H1 (cell line): ENCODE measurements at regions not wholly inside any gene's neighbourhood (a gene's known extent, or its start where the extent isn't known, plus 50 kb on each side); places are given as distances from the start of the nearest gene placed in this dataset.

Experiments used
- CTCF ChIA-PET: fragments of 300-600 bp; sonication (Branson Sonifier 250); formaldehyde crosslinking; loops from one replicate; lab custom pipeline; 2021; ENCODE audit not compliant: partially characterized antibody; lab: Charles Lee
- POLR2A ChIA-PET: fragments of 300-600 bp; sonication (Branson Sonifier 250); formaldehyde crosslinking; loops from one replicate; lab custom pipeline; 2021; ENCODE audit warnings: inconsistent platforms; ENCODE audit not compliant: partially characterized antibody; lab: Charles Lee
- DNase-seq, 2 experiments: peaks; one replicate each; pipeline versions ENCODE4 v3.0.0 to v3.0.0-alpha.2; 2010 to 2022; ENCODE audit warnings: low spot score in 2 of 2, low read depth in 1 of 2, mixed read lengths in 1 of 2
- FAIRE-seq: peaks from 2 replicates; lab custom pipeline; 2011; peaks lifted over from hg19 to GRCh38; lab: Jason Lieb, UNC
- H2AFZ ChIP-seq: 2 replicates; pipeline ENCODE4 v1.8.1; 2012; ENCODE audit warnings: low read length, inconsistent platforms
- H2AK5ac ChIP-seq: 2 replicates; pipeline ENCODE4 v1.6.1; 2013; ENCODE audit warnings: low read depth, low read length
- H2BK120ac ChIP-seq: replicated peaks from 2 replicates; pipeline ENCODE3; 2013; ENCODE audit warnings: low read depth, low read length, inconsistent platforms
- H2BK12ac ChIP-seq: 2 replicates; pipeline ENCODE4 v1.6.1; 2013; ENCODE audit warnings: low read depth, low read length
- H2BK15ac ChIP-seq: 2 replicates; pipeline ENCODE4 v1.6.1; 2013; ENCODE audit warnings: low read length
- H2BK20ac ChIP-seq: 2 replicates; pipeline ENCODE4 v1.6.1; 2013; ENCODE audit warnings: low read length
- H2BK5ac ChIP-seq: 2 replicates; pipeline ENCODE4 v1.6.1; 2013; ENCODE audit warnings: low read depth, low read length
- H3K14ac ChIP-seq: 2 replicates; pipeline ENCODE4 v1.6.1; 2013; ENCODE audit warnings: inconsistent platforms; ENCODE audit not compliant: insufficient read length
- H3K18ac ChIP-seq: 2 replicates; pipeline ENCODE4 v1.6.1; 2013; ENCODE audit warnings: low read length; ENCODE audit errors: extremely low read depth
- H3K23ac ChIP-seq: 2 replicates; pipeline ENCODE4 v1.6.1; 2013; ENCODE audit warnings: inconsistent platforms; ENCODE audit not compliant: insufficient read length
- H3K23me2 ChIP-seq: 2 replicates; pipeline ENCODE4 v1.6.1; 2013; ENCODE audit warnings: low read depth, low read length
- H3K27ac ChIP-seq: 2 replicates; pipeline ENCODE4 v1.6.1; 2011; ENCODE audit warnings: low read depth, low read length, inconsistent platforms
- H3K27me3 ChIP-seq, 4 experiments: replicated peaks in 1 of 4; 1 replicate in 1 of 4; 2 replicates in 3 of 4; pipeline versions ENCODE4 v1.6.1 to v1.8.1; 2011 to 2013; ENCODE audit warnings: low read length in 3 of 4, mild to moderate bottlenecking in 3 of 4, inconsistent platforms in 2 of 4, mixed read lengths in 2 of 4, moderate library complexity in 1 of 4; ENCODE audit not compliant: control insufficient read depth in 3 of 4, insufficient read depth in 3 of 4; ENCODE audit errors: extremely low read depth in 1 of 4
- H3K36me3 ChIP-seq, 4 experiments: 2 replicates each; pipeline versions ENCODE4 v1.6.1 to v1.8.1; 2011 to 2013; ENCODE audit warnings: mild to moderate bottlenecking in 4 of 4, low read length in 3 of 4, moderate library complexity in 2 of 4, control low read depth in 1 of 4, inconsistent platforms in 1 of 4; ENCODE audit not compliant: insufficient read depth in 4 of 4, control insufficient read depth in 2 of 4
- H3K4ac ChIP-seq: replicated peaks from 2 replicates; pipeline ENCODE3; 2013; ENCODE audit warnings: low read length, low read depth, mixed read lengths, inconsistent platforms; ENCODE audit not compliant: insufficient read length
- H3K4me1 ChIP-seq, 4 experiments: replicated peaks in 1 of 4; 1 replicate in 1 of 4; 2 replicates in 3 of 4; pipeline versions ENCODE4 v1.6.1 to v1.8.1; 2011 to 2013; ENCODE audit warnings: low read length in 3 of 4, inconsistent platforms in 2 of 4, mixed read lengths in 1 of 4; ENCODE audit not compliant: insufficient read depth in 4 of 4, control insufficient read depth in 3 of 4
- H3K4me2 ChIP-seq, 2 experiments: 2 replicates each; pipeline versions ENCODE4 v1.6.1 to v1.8.1; 2011 to 2013; ENCODE audit warnings: low read depth in 2 of 2, low read length in 2 of 2, control low read depth in 1 of 2, inconsistent platforms in 1 of 2, mild to moderate bottlenecking in 1 of 2; ENCODE audit not compliant: insufficient read depth in 1 of 2
- H3K4me3 ChIP-seq, 4 experiments: fragments of 200-600, 300-600 bp in 1 of 4; sonication (generic), shearing (Covaris generic), sonication (Bioruptor Twin) in 1 of 4; 2 replicates each; pipeline versions ENCODE4 v1.5.1 to v1.8.1; 2011 to 2016; ENCODE audit warnings: low read length in 4 of 4, low read depth in 3 of 4, control low read depth in 2 of 4, inconsistent platforms in 2 of 4, mild to moderate bottlenecking in 2 of 4, mixed read lengths in 1 of 4, moderate library complexity in 1 of 4; ENCODE audit not compliant: insufficient read depth in 2 of 4; ENCODE audit errors: extremely low read depth in 1 of 4
- H3K56ac ChIP-seq: replicated peaks from 2 replicates; pipeline ENCODE3; 2013; ENCODE audit warnings: low read depth, mild to moderate bottlenecking, mixed read lengths, low read length, inconsistent platforms; ENCODE audit not compliant: insufficient read length
- H3K79me1 ChIP-seq: 2 replicates; pipeline ENCODE4 v1.6.1; 2013; ENCODE audit warnings: low read depth, low read length, control low read depth
- H3K79me2 ChIP-seq, 2 experiments: 2 replicates each; pipeline versions ENCODE4 v1.6.1 to v1.8.1; 2012 to 2013; ENCODE audit warnings: low read length in 2 of 2, mild to moderate bottlenecking in 2 of 2, inconsistent platforms in 1 of 2; ENCODE audit not compliant: insufficient read depth in 2 of 2, control insufficient read depth in 1 of 2
- H3K9ac ChIP-seq, 4 experiments: replicated peaks in 1 of 4; 1 replicate in 1 of 4; 2 replicates in 3 of 4; pipeline versions ENCODE4 v1.6.1 to v1.8.1; 2011 to 2013; ENCODE audit warnings: low read depth in 3 of 4, low read length in 3 of 4, control low read depth in 2 of 4, mild to moderate bottlenecking in 2 of 4, moderate library complexity in 2 of 4, inconsistent platforms in 1 of 4; ENCODE audit errors: extremely low read depth in 1 of 4
- H3K9me3 ChIP-seq, 2 experiments: 2 replicates each; pipeline versions ENCODE4 v1.6.1 to v1.8.1; 2012 to 2013; ENCODE audit warnings: mild to moderate bottlenecking in 2 of 2, moderate library complexity in 2 of 2, control low read depth in 1 of 2, inconsistent platforms in 1 of 2, low read depth in 1 of 2, low read length in 1 of 2, mixed read lengths in 1 of 2; ENCODE audit not compliant: insufficient read depth in 2 of 2
- H4K20me1 ChIP-seq, 2 experiments: replicated peaks in 1 of 2; 2 replicates each; pipeline versions ENCODE3 to v1.8.1; 2011 to 2013; ENCODE audit warnings: inconsistent platforms in 2 of 2, low read length in 2 of 2, mild to moderate bottlenecking in 1 of 2; ENCODE audit not compliant: insufficient read depth in 2 of 2, control insufficient read depth in 1 of 2
- H4K5ac ChIP-seq: 2 replicates; pipeline ENCODE4 v1.6.1; 2013; ENCODE audit warnings: low read length, low read depth, mixed read lengths, inconsistent platforms; ENCODE audit not compliant: insufficient read length
- H4K8ac ChIP-seq: 2 replicates; pipeline ENCODE4 v1.8.0; 2013; ENCODE audit warnings: mild to moderate bottlenecking, moderate library complexity, low read length, inconsistent platforms; ENCODE audit not compliant: insufficient read depth; ENCODE audit errors: extremely low read depth
- H4K91ac ChIP-seq: replicated peaks from 2 replicates; pipeline ENCODE3; 2013; ENCODE audit warnings: low read length, mixed read lengths, inconsistent platforms; ENCODE audit not compliant: insufficient read length
- SAP30 ChIP-seq: fragments of 300-600 bp; sonication (generic); IDR thresholded peaks from 2 replicates; pipeline ENCODE4 v1.7.1; 2012; ENCODE audit warnings: low read length, moderate library complexity, mild to moderate bottlenecking, inconsistent platforms; ENCODE audit not compliant: insufficient read depth, insufficient replicate concordance
- TAF1 ChIP-seq: IDR thresholded peaks from 2 replicates; pipeline ENCODE4 v1.6.1; 2011; ENCODE audit warnings: mild to moderate bottlenecking, low read depth, low read length
- TBP ChIP-seq: IDR thresholded peaks from 2 replicates; pipeline ENCODE4 v1.6.1; 2011; ENCODE audit warnings: low read depth, low read length, improper control_type of control experiment
- WGBS, 2 experiments: shearing (Covaris generic) in 1 of 2; methylation state at CpG; one replicate each; pipeline versions ENCODE4 v1.1.6 to v1.1.7; 2013 to 2015; ENCODE audit warnings: low lambda C conversion rate in 2 of 2, mixed read lengths in 2 of 2, inconsistent platforms in 1 of 2, low coverage in 1 of 2, missing lambda C conversion rate in 1 of 2; ENCODE audit not compliant: insufficient replicate concordance in 2 of 2, insufficient coverage in 1 of 2, insufficient read length in 1 of 2; ENCODE audit errors: extremely low coverage in 1 of 2, missing lambda C conversion rate in 1 of 2; 5-methylcytosine and 5-hydroxymethylcytosine counted together

- Histone ChIP-seq H3K18ac (no peak overlapping the region), H3K79me2 (no peaks in the 10 kb centered on the region), H2BK5ac (no peak overlapping the region), H4K91ac (no peak overlapping the region), H2BK20ac (no peak overlapping the region), H4K5ac (no peak overlapping the region), H3K23me2 (peaks cover 2% of the 10 kb centered on the region; the same call in 1 of the 2 replicates), H4K20me1 (peaks cover 0 to 2% of the 10 kb centered on the region in 2 experiments), H3K4ac (no peak overlapping the region), H4K8ac (no peak overlapping the region), H3K4me3 (no peak overlapping the region), H3K9me3 (peaks cover 0 to 3% of the 10 kb centered on the region in 2 experiments; a peak in 1 of 4 replicates), H3K4me1 (no peaks in the 10 kb centered on the region; a peak in 1 of 7 replicates), H3K14ac (no peak overlapping the region), H2AFZ (no peak overlapping the region), H3K36me3 (no peaks in the 10 kb centered on the region), H3K79me1 (no peaks in the 10 kb centered on the region), H2BK120ac (no peak overlapping the region), H2BK12ac (no peak overlapping the region), H3K4me2 (no peak overlapping the region), H2AK5ac (no peak overlapping the region), H3K23ac (no peak overlapping the region), H3K27me3 (no peaks in the 10 kb centered on the region), H2BK15ac (no peak overlapping the region), H3K9ac (no peak overlapping the region), H3K27ac (no peak overlapping the region), H3K56ac (no peak overlapping the region)
- DNase-seq (no peak), FAIRE-seq (no peak)
- WGBS, 2 experiments, result 91% methylated on average over 3 of the region's 3 CpGs; no CpG with 5 or more reads in 1 of the 2 experiments
- CTCF ChIA-PET, result interaction anchor here (0.9 kb wide), 1 partner anchor 23 kb away, joined by 3 read pairs; no protein-coding TSS in a partner anchor
- no peak for TF ChIP-seq SAP30
- TF ChIP-seq TBP, result no peak
- no peak for TF ChIP-seq TAF1
- POLR2A ChIA-PET, result no interaction called here
These were observed 280.7 kb upstream of the CADM1 start for GRCh38 chr11:115784796-115785521.
